ENCODE measurements at regions not wholly inside any gene's neighbourhood (a gene's known extent, or its start where the extent isn't known, plus 50 kb on each side); places are given as distances from the start of the nearest gene placed in this dataset.

GRCh38 chr17:52823155-52823554 lies 664.6 kb upstream of the CA10 start:
- no peak overlapping the region for H3K23ac ChIP-seq (ENCODE audit: low read depth, low read length)
- H3K27ac ChIP-seq (ENCODE audit: insufficient read depth, low read length) = no peak overlapping the region
- dilution Hi-C loops (cut with HindIII; ENCODE audit: low sequenced_read_pairs, unreplicated experiment) = no loop called here
- no peak overlapping the region for H3K9ac ChIP-seq (ENCODE audit: low read depth, low read length)
- H3K27me3 ChIP-seq (ENCODE audit: control insufficient read depth, insufficient read depth, low read length) = no peaks in the 10 kb centered on the region
- H2AFZ ChIP-seq (replicated peaks; ENCODE audit: low read length, poor library complexity) = no peak overlapping the region
- no peak overlapping the region for H3K14ac ChIP-seq (replicated peaks; ENCODE audit: low read depth, low read length)
- H2BK5ac ChIP-seq (ENCODE audit: low read depth, low read length, poor library complexity, severe bottlenecking) = no peak overlapping the region
- H3K4me1 ChIP-seq (ENCODE audit: control insufficient read depth, insufficient read depth, low read length) = no peaks in the 10 kb centered on the region
- no peak overlapping the region for H2AK9ac ChIP-seq (replicated peaks; ENCODE audit: low read depth, low read length, poor library complexity)
- intact Hi-C loops (cut with micrococcal nuclease) = no loop called here
- no peak overlapping the region for H2BK20ac ChIP-seq (ENCODE audit: low read depth, low read length)
- H2AK5ac ChIP-seq (ENCODE audit: low read depth, low read length) = no peak overlapping the region
- in situ Hi-C loops (cut with MboI; ENCODE audit: low sequenced_read_pairs) = no loop called here
- H4K8ac ChIP-seq (ENCODE audit: low read depth in 2 of 2, low read length in 2 of 2) = no peak overlapping the region
- H3K18ac ChIP-seq (ENCODE audit: low read depth, low read length) = no peak overlapping the region
- H3K4me3 ChIP-seq (ENCODE audit: insufficient read depth, low read depth, low read length) = no peak overlapping the region
- ATAC-seq (ENCODE audit: low read depth) (no peak), DNase-seq (no peak)
- H4K20me1 ChIP-seq (ENCODE audit: insufficient read depth, low read length) = no peaks in the 10 kb centered on the region
- no peak overlapping the region for H3K56ac ChIP-seq (ENCODE audit: extremely low read depth, insufficient read depth, low read length)
- no peaks in the 10 kb centered on the region for H3K36me3 ChIP-seq (ENCODE audit: control insufficient read depth, insufficient read depth, low read length)
- no peaks in the 10 kb centered on the region for H3K79me1 ChIP-seq (ENCODE audit: low read depth in 1 of 2, low read length in 2 of 2)
- CTCF ChIA-PET = interaction anchor here (0.6 kb wide), 1 partner anchor 1457 kb away, joined by 3 read pairs; no protein-coding TSS in a partner anchor
- POLR2A ChIA-PET (ENCODE audit: unreplicated experiment) = no interaction called here
- H4K5ac ChIP-seq (ENCODE audit: low read depth, low read length) = no peak overlapping the region
- H3K4me2 ChIP-seq (ENCODE audit: low read depth, low read length) = no peak overlapping the region
- no peak overlapping the region for H2BK120ac ChIP-seq (ENCODE audit: low read depth, low read length)
- H3K9me1 ChIP-seq (ENCODE audit: insufficient read depth, low read length) = no peaks in the 10 kb centered on the region
- BruUV-seq (replicated peaks) = no TSS peak
- no peak overlapping the region for H3K4ac ChIP-seq (ENCODE audit: low read depth, low read length)
- H3K9me3 ChIP-seq (ENCODE audit: control insufficient read depth, insufficient read depth, low read length) = peaks cover under 1% of the 10 kb centered on the region
- H4K91ac ChIP-seq (ENCODE audit: insufficient read depth, low read depth, low read length) = no peak overlapping the region
- TF ChIP-seq CTCF (conservative IDR thresholded peaks at IDR 0.05; ENCODE audit: low read depth, low read length) (no peak), SMC3 (IDR thresholded peaks at IDR 0.05; ENCODE audit: low read depth, low read length) (no peak)
- H2BK15ac ChIP-seq (ENCODE audit: low read depth, low read length) = no peak overlapping the region

All from IMR-90 (cell line).